ENCODE measurements at regions not wholly inside any gene's neighbourhood (a gene's known extent, or its start where the extent isn't known, plus 50 kb on each side); places are given as distances from the start of the nearest gene placed in this dataset.

GRCh38 chr4:165678236-165678935, 194.7 kb upstream of the TLL1 start:
- no peak for DNase-seq

GRCh38 chr4:165678936-165679325, 194.1 kb upstream of the TLL1 start:
- no peak for DNase-seq

GRCh38 chr4:165680821-165681220, 192.2 kb upstream of the TLL1 start:
- no peak for DNase-seq

GRCh38 chr4:165682611-165683010, 190.4 kb upstream of the TLL1 start:
- no peak for DNase-seq

GRCh38 chr4:165684177-165684805, 188.7 kb upstream of the TLL1 start:
- DNase-seq = no peak

GRCh38 chr4:165686756-165687155, 186.3 kb upstream of the TLL1 start:
- DNase-seq = no peak

GRCh38 chr4:165689159-165689558, 183.9 kb upstream of the TLL1 start:
- no peak for DNase-seq

GRCh38 chr4:165692082-165692481, 181.0 kb upstream of the TLL1 start:
- DNase-seq = no peak

GRCh38 chr4:165698272-165698671, 174.8 kb upstream of the TLL1 start:
- no peak for DNase-seq

- DNase-seq = no peak
Measured at GRCh38 chr4:165699055-165699454, 174.0 kb upstream of the TLL1 start.

GRCh38 chr4:165700855-165701254, 172.2 kb upstream of the TLL1 start:
- DNase-seq = no peak

GRCh38 chr4:165707128-165707527, 165.9 kb upstream of the TLL1 start:
- no peak for DNase-seq

- peak; percentile 31 for DNase-seq
Measured at GRCh38 chr4:165709516-165709915, 163.5 kb upstream of the TLL1 start.

GRCh38 chr4:165709973-165710526, 163.0 kb upstream of the TLL1 start:
- DNase-seq = no peak

GRCh38 chr4:165711436-165711835, 161.6 kb upstream of the TLL1 start:
- no peak for DNase-seq

GRCh38 chr4:165711912-165712311, 161.1 kb upstream of the TLL1 start:
- DNase-seq = no peak

- DNase-seq = no peak
Measured at GRCh38 chr4:165714650-165715049, 158.4 kb upstream of the TLL1 start.

GRCh38 chr4:165715211-165715610, 157.8 kb upstream of the TLL1 start:
- no peak for DNase-seq

GRCh38 chr4:165715989-165716388, 157.0 kb upstream of the TLL1 start:
- DNase-seq = no peak

GRCh38 chr4:165716472-165716871, 156.6 kb upstream of the TLL1 start:
- peak; percentile 61 for DNase-seq

- DNase-seq = no peak
Measured at GRCh38 chr4:165718660-165719059, 154.4 kb upstream of the TLL1 start.

- no peak for DNase-seq
Measured at GRCh38 chr4:165720411-165721082, 152.5 kb upstream of the TLL1 start.

- DNase-seq = no peak
Measured at GRCh38 chr4:165721815-165722214, 151.2 kb upstream of the TLL1 start.

All from right hindlimb (tissue), 1 donor.